HG03521 (cell line): ENCODE measurements at regions not wholly inside any gene's neighbourhood (a gene's known extent, or its start where the extent isn't known, plus 50 kb on each side); places are given as distances from the start of the nearest gene placed in this dataset.
"Not testable (repeated sequence)": the region's sequence is repeated elsewhere in the genome, so short reads cannot be mapped to it uniquely, and the experiment has no call there.

ENCODE experiments used
- ATAC-seq: cut with Tn5 transposase; IDR thresholded peaks from one replicate; pipeline ENCODE4 v1.9.1; 2021; ENCODE audit warnings: mild to moderate bottlenecking, moderate library complexity; ENCODE audit not compliant: unreplicated experiment

DNA sequence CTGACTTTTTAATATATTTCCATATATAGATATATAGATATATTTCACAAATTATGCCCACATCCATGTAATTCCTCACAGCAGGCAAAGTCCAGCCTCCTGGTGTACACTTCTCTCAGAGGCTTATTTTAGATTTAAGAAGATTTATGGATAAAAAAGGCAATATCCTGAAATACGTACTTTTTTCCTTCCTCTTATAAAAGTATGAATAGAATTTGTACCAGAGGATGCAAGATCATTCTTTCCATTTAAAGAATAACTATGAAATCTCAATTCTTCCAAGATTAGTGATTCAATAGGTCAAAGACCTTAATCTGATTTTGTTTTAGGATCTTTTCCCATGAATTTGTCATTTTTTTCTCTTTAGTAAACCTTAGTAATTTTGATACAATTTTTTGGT, 597.9 kb upstream of the TBL1XR1 start:
- no peak for ATAC-seq

DNA sequence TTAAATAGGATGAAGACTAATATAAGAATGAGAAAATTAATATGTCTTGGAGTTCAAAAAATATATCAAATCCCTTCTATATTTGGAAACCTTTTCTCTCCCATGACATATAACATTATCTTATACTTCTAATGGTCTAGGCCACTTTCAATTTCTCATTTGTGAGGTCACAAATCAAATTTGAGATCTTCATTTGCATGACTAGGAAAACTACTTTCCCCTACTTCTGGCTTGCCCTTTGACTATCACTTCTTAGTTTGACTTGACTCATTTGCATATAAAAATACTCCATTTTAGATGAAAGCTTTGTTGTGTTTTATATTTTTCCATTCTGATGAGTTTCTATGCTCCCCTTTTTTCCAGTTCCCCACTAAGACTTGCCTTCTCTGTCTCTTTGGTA, 598.6 kb upstream of the TBL1XR1 start:
- no peak for ATAC-seq

DNA sequence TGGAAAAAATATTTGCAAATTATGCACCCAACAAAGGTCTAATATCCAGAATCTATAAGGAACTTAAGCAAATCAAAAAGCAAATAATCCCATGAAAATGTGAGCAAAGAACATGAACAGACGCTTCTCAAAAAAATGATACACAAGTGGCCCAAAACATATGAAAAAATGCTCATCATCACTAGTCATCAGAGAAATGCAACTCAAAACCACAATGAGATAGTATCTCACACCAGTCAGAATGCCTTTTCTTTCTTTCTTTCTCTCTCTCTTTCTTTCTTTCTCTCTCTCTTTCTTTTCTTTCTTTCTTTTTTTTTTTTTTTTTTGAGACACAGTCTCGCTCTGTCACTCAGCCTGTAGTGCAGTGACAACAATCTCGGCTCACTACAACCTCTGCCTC, 602.9 kb upstream of the TBL1XR1 start:
- ATAC-seq: not testable (repeated sequence)

DNA sequence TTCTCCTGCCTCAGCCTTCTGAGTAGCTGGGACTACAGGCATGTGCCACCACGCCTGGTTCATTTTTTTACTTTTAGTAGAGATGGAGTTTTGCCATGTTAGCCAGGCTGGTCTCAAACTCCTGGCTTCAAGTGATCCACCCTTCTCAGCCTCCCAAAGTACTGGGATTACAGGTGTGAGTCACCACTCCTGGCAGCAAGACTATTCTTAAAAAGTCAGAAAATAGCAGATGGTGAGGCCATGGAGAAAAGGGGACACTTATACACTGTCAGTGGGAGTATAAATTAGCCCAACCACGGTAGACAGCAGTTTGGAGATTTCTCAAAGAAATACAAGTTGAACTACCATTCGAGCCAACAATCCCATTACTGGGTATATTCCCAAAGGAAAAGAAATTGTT, 603.3 kb upstream of the TBL1XR1 start:
- no peak for ATAC-seq

DNA sequence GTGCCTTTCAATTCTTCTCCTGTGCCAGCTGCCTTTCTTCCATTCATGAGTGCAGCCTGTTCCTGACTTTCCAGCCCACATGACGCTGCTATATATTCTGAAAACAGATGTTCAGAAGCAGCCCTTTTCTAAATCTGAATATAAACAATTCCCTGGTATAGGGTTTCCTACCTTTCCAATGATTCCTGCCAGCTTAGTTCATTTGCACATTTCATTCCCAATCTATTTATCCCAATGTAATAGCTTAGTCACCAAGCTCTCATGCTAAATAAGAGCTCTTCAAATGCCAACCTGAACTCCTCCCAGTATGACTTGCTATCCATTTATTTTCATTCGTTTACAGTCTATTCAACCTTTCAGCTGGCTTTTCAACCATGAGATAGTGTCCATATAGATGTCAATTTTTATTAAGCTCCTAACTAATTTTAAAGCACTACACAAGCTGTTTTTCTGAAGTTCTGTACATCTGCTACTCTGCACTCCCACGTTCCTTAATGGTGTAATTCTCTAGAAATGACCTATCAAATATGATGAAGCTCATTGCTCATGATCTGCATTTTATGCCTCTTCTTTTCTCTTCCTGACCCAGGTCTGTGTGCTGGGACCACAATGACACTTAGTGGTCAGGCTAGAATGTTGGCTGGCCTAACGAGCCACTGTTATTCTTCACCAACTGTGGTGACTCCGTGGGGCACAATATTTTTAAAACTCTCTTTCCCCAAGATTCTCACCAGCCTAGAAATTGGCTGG, 605.0 kb upstream of the TBL1XR1 start:
- ATAC-seq: no peak

DNA sequence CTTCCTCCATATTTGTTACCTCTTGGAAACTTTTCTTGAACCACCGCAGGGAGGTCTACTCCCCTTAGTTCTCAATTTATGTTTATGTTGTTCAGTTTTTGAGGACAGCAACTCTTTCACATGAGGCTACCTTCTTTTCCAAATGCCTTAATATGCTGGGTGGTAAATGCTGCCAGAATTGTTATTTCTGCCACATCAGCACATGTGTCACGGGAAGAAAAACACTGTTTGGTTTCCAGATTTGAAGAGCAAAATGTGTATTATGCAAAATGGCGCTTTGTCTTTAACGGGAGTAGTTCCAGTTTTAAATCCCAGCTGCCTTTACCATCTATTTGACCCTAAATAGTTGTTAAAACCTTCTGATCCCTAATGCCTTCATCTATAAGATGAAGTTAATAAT, 606.2 kb upstream of the TBL1XR1 start:
- no peak for ATAC-seq

DNA sequence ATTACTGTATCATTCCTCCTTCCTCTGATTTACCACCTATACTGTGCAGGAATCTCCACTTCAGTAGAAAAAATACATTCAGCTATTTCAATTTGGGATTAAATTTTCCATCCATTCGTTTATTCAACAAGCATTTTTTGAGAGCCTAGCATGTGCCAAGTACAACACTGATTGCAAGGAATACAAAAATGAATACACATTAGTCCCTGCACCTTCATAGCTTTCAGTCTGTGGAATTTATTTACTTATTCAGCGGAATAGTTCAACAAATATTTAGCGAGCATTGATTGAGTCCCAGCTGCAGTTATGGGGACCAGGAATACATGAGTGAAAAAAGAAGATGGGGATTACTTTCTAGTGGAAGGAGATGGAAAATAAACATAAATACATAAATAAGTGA, 606.8 kb upstream of the TBL1XR1 start:
- ATAC-seq: no peak

DNA sequence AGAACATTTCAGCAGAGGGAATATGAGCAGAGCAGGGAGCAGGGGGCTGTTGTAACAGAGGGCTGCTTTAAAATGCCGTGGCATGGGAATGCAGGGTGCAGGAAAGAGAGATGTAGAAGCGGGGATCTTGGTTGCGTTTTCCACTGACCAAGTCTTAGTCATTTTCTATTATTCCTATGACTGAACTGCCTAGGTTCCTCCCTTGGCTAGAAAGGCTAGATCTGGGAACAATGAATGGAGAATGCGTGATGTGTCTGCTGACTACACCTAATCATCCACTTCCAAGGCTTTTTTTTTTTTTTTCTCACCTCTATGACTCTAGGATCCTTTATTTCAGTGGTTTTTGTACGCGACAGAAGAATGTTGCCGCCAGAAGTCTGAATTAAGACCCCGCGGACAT, 607.4 kb upstream of the TBL1XR1 start:
- no peak for ATAC-seq

DNA sequence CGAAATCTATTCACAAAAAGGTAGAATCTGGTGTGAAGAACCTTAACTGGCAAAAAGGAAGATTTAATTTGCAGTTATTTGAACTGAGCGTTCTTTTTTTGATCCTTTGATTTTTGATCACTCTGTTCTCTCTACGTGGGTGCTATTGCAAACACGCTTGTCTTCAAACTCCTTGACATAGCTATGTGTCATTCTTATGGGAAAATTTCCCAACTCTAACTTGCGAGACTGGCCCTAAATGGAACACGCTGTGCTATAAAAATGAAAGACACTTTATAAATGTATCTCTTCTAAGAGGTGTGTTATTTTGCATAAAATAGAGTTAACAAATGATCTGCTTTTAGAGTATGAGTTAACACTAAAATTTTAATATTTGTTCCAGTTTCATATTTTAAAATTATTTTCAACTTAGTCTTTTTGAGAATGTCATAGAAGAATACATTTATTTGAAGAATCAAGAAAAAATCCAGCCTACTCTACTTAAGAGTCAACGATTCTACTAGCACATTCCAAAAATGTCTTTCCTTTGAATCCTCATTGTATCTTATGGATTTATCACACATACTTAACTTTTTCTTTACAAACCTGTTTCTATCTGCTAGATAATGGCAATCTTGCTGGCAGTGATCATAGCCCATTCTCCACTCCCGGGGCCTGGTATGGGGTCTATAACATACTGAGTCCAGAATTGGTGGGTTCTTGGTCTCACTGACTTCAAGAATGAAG, 610.0 kb upstream of the TBL1XR1 start:
- no peak for ATAC-seq

DNA sequence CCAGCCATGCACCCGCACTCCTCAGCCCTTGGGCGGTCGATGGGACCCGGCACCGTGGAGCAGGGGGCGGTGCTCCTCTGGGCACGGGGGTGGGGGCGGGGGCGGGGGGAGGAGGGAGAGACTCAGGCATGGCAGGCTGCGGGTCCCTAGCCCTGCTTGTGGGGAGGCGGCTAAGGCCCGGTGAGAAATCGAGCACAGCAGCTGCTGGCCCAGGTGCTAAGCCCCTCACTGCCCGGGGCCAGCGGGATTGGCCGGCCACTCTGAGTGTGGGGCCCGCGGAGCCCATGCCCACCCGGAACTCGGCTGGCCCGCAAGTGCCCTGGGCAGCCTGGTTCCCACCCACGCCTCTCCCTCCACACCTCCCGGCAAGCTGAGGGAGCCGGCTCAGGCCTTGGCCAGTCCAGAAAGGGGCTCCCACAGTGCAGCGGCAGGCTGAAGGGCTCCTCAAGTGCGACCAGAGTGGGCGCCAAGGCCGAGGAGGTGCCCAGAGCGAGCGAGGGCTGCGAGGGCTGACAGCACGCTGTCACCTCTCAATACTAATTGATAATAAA, 611.7 kb upstream of the TBL1XR1 start:
- not testable (repeated sequence) for ATAC-seq

DNA sequence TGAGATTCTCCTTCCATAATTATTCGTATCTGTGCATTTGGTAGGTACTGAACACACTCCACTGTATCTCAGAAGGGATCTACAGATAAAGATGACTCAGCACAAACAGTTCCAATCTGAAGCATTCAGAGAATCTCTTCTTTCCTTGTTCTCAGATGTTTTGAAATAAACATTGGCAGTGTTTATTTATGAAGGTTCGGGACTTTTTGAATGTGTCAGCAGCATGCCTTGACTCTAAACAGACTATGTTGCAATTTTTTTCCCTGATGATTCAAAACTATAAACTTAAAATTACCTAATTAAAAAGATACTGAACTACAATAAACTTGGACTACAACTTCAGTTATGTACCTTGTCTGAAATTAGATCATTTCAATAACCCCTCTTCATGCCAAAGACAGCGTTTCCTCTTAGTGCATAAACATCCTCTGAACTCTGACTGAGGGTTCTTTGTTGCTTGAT, 612.9 kb upstream of the TBL1XR1 start:
- ATAC-seq: no peak

DNA sequence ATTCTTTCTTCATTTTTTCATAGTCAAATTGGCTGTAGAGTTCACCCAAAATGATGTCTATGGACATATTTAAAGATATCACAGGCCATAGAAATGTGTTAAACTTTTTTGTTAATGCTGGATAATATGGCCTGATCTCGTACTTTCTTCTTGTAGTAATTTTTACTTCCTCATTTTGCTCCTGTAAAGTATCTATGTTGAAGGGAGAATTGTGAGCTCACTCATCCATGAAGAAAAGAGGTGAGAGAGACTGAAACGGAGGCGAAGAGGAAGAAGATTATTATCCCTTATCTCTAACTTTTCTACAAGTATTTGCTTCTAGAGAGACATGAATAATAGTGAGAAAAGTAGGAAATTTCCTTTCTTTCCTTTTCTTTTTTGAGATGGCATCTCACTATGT, 613.8 kb upstream of the TBL1XR1 start:
- ATAC-seq: no peak

DNA sequence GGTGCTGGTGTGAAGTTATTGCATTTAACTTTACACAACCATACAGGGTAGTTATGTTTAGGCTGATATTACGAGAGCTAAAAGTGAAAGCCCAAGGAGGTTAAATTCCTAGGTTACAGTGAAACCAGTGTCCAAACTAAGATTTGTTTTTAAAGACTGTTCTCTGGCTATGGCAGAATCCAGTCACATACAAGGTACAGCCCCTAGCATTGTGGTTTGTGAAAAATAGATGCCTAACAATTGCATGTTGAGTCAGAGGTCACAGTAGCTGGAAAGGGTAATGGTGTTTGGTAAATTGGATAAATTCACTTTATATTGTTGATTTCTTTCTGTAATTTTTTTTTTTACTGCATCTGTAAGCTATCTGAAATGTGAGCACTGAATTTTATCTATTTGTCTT, 614.6 kb upstream of the TBL1XR1 start:
- ATAC-seq: no peak

DNA sequence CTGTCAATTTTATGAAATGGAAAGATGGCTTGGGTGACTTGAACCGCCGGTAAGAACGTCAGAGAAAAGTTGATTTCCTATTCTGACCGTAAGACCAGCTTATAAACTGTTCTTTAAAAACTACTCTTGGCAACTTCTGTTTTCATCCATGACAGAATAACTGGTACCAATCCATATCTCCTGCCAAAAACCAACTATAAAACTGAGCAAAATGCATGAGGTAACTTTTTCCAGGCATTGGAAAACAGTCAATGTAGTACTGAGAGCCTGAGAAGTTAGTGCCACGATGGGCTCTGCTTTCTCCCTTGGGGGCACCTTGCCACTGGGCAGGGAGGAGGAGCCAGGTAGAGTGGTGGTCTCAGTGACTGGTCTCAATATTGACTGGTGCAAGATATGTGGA, 615.2 kb upstream of the TBL1XR1 start:
- ATAC-seq: no peak

DNA sequence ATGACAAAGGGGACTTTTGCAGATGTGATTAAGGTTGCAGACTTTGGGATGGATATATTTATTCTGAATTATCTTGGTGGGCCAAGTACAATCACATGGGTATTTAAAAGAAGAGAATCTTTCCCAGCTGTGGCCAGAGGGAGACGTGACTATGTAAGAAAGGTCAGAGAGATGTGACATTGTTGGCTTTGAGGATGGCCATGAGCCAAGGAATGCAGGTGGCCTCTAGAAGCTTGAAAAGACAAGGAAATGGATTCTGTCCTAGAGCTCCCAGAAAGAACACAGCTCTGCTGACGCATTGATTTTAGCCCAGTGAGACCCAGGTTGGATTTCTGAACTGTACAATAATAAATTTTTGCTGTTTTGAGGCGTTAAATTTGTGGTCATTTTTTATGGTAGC, 616.0 kb upstream of the TBL1XR1 start:
- ATAC-seq: no peak

DNA sequence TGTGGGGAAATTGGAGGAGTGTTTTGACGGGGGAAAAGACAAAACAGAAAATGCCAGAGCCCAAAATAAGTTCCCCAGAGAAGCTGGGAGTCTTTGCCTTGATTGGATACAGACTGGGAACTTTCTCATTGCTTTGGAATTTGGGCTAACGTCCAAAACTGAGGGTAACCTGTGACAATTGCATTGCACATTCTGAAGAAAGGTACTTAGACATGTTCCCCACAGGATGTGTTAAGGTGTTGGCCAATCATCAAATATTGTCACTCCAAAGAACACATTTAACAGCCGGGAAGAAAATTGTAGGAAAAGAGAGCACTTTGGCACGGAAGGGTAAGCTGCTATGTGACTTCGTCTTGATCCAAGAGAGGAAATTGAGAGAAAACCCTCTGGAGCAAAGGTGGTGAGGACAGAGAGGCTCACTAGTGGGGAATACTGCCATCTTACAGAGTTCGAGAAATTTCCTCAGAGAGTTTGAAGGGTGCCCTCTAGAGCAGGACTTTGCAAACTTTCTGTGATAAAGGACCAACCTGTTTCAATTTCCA, 619.5 kb upstream of the TBL1XR1 start:
- ATAC-seq: no peak

DNA sequence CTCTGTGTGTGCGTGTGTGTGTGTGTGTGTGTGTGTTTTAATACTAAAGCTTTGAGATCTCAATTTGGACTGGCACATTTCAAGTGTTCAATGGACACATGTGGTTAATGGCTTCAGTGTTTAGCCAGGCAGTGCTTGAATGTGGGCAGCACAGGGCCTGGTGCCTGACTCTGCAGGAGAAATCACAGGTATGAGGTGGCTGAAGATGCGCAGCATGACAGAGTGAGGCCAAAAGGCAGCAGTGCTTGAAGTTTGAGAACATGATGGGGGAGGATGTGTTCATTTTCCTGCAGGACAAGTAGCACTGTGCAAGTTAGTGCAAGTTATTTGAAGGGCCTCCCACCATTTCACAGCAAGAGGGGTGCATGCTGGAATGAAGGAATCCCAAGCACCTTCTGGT, 620.5 kb upstream of the TBL1XR1 start:
- ATAC-seq: no peak

DNA sequence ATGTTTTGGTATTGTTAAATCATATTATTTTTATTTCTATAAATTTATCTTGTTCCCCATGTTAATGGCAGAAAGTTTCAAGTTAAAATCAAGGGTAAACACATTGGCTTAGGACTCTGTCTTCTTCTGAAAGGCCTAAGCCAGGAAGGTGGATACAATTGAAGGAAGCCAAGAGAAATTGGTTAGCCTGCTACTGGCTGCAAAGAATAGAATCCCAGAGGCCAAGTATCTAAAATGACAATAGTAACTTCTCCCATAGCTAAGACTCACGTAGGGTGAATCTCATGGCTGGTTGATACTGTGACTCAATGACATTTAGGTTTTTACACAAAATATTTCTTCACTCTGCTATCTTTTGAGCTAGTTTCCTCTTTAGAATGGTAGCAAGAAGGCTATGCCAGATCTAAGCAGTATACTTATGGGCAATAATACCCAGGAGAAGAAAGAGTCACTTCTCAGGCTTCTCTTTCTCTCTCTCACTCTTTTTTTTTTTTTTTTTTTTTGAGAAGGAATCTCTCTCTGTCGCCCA, 621.5 kb upstream of the TBL1XR1 start:
- ATAC-seq: no peak

DNA sequence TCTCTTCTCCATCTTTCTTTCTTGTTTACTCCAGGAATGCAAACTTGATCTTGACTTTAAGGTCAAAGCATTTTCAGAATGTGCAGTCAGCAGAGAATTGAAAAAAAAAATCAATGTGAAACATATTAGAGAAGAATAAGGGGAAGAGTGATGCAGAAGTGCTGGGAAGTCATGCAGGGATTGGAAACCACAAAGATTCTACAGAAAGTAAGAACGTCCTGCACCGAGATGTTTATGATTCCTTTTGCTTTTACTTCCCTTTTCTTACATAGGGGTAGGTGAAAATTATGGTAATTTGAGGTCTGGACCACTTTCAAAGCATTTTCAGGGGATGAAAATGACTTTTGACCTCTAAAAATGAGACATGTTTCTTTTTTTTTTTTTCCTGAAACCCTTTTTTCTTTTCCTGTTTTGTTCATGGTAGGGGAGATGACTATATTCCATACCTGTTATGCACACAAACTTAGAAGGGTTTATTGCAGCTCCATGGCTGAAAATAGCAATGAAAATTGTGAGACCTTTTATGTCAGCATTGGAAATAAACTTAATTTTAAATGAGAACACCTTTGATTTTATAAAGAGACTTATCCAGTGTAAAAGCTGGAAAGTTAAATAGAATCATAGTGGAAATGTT, 623.5 kb upstream of the TBL1XR1 start:
- ATAC-seq: no peak

DNA sequence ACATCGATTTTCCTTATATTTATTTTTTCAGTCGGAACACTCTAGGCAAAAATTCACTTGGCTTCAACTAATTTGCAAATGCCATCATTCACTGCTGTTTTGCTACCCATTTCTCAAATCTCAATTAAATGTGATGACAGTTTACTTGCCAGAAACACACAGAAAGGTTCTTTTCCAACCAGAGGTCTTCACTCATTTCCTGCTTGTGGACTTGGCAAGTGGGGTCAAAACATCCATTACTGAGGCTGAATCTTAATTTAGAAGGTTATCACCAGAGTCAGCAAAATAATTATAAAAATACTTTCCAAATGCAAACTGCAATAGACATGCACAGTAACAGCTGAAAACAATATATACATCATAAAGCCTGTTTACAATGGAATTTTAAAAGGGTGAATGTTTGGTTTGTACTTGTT, 625.4 kb upstream of the TBL1XR1 start:
- ATAC-seq: no peak

DNA sequence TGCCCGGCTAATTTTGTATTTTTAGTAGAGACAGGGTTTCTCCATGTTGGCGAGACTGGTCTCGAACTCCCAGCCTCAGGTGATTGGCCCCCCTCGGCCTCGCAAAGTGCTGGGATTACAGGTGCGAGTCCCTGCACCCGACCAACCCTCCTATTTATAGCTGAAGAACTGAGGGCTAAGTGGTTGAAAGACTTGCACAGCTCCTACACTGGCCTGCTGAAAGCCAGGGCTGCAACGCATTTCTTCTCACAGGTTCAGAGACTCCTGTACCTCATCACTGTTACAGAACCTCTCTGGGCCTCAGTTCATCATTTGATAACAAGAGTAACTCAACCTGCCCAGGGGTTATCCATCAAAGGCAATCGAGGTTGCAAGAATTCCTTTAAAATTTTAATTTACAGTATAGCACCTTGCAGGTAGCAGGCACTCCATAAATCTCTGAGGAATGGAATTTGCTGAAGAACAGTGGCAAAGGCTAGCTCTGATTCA, 626.5 kb upstream of the TBL1XR1 start:
- ATAC-seq: no peak
